SH-SY5Y (cell line): ENCODE measurements at regions not wholly inside any gene's neighbourhood (a gene's known extent, or its start where the extent isn't known, plus 50 kb on each side); places are given as distances from the start of the nearest gene placed in this dataset.

Experiments used
- GATA2 ChIP-seq: IDR thresholded peaks from 2 replicates; pipeline ENCODE4 v1.6.1; 2011; ENCODE audit warnings: mild to moderate bottlenecking, low read depth, low read length
- GATA3 ChIP-seq: IDR thresholded peaks from 2 replicates; pipeline ENCODE4 v1.6.1; 2011; ENCODE audit warnings: low read depth, mild to moderate bottlenecking, low read length, moderate library complexity

- no peak for TF ChIP-seq GATA3
- TF ChIP-seq GATA2, result peak; percentile 65; the same call in 1 of the 2 replicates
These were observed 569.1 kb downstream of the NPHP4 start for GRCh38 chr1:5423109-5423508.
